Tibial nerve (tissue), 4 donors: ENCODE measurements at regions not wholly inside any gene's neighbourhood (a gene's known extent, or its start where the extent isn't known, plus 50 kb on each side); places are given as distances from the start of the nearest gene placed in this dataset.

Source experiments
- CTCF ChIP-seq, 5 experiments: fragments of 200-600 bp in 3 of 5; fragments of 450-650 bp in 2 of 5; sonication (generic) in 3 of 5; IDR thresholded peaks; one replicate each; pipeline ENCODE4 v1.5.1; 2016 to 2019; ENCODE audit warnings: antibody characterized with exemption in 5 of 5, mild to moderate bottlenecking in 3 of 5, moderate library complexity in 2 of 5
- EP300 ChIP-seq, 2 donors: sonication (generic); formaldehyde crosslinking; IDR thresholded peaks; one replicate each; pipeline ENCODE4 v1.6.1; 2017; ENCODE audit warnings: antibody characterized with exemption in 2 of 2, mild to moderate bottlenecking in 1 of 2

- TF ChIP-seq CTCF (IDR thresholded peaks at IDR 0.05) = no peak
- TF ChIP-seq EP300 (IDR thresholded peaks at IDR 0.05) = no peak
Measured at GRCh38 chr5:71816307-71816706, 97.2 kb downstream of the CARTPT start.
